ENCODE measurements at regions not wholly inside any gene's neighbourhood (a gene's known extent, or its start where the extent isn't known, plus 50 kb on each side); places are given as distances from the start of the nearest gene placed in this dataset.

GRCh38 chrX:39484159-39485068, 613.3 kb downstream of the BCOR start:
- 42% methylated on average over 10 of the region's 12 CpGs for WGBS (ENCODE audit: low lambda C conversion rate)
- H3K27me3 ChIP-seq (ENCODE audit: insufficient read depth): peaks cover 32% of the 10 kb centered on the region; the same call in 1 of the 2 replicates
- H4K20me1 ChIP-seq (ENCODE audit: insufficient read depth): no peaks in the 10 kb centered on the region
- no peaks in the 10 kb centered on the region for H3K36me3 ChIP-seq (replicated peaks in 1 of 2; ENCODE audit: control insufficient read depth in 1 of 2, insufficient read depth in 2 of 2, low read length in 1 of 2)
- no peak overlapping the region for H3K27ac ChIP-seq (ENCODE audit: low read depth in 2 of 2, low read length in 1 of 2)
- no peaks in the 10 kb centered on the region for H3K79me2 ChIP-seq (ENCODE audit: insufficient read depth)
- H3K9me3 ChIP-seq: no peaks in the 10 kb centered on the region
- H3K9me2 ChIP-seq: no peaks in the 10 kb centered on the region
- no peaks in the 10 kb centered on the region for H3F3A ChIP-seq (replicated peaks; ENCODE audit: insufficient read depth)
- peaks cover 0 to 4% of the 10 kb centered on the region in 2 experiments; a peak in 1 of 4 replicates for H3K4me1 ChIP-seq (ENCODE audit: control insufficient read depth in 1 of 2, insufficient read depth in 2 of 2, low read depth in 1 of 2, low read length in 1 of 2)
- no peak overlapping the region for H3K4me2 ChIP-seq
- TF ChIP-seq ELF1 (IDR thresholded peaks at IDR 0.05) (no peak), TEAD4 (IDR thresholded peaks at IDR 0.05; ENCODE audit: borderline replicate concordance, insufficient read depth) (no peak), IRF3 (IDR thresholded peaks at IDR 0.05; ENCODE audit: low read depth, low read length) (no peak), ZBTB33 (IDR thresholded peaks at IDR 0.05; ENCODE audit: borderline replicate concordance, low read depth) (no peak), YY1 (IDR thresholded peaks at IDR 0.05; ENCODE audit: low read depth) (no peak), FOXM1 (IDR thresholded peaks at IDR 0.05; ENCODE audit: low read depth) (no peak)
- ChIA-PET POLR2A (no interaction called here), CTCF (no interaction called here)
- no peak overlapping the region for H3K9ac ChIP-seq
- no peak overlapping the region for H2AFZ ChIP-seq (ENCODE audit: low read depth)
- no peak overlapping the region for H3K4me3 ChIP-seq (ENCODE audit: low read depth in 2 of 2, low read length in 1 of 2)
- no peak for DNase-seq

GRCh38 chrX:39487166-39487968, 610.4 kb downstream of the BCOR start:
- peaks cover 20% of the 10 kb centered on the region; the same call in 1 of the 2 replicates for H3K27me3 ChIP-seq (ENCODE audit: insufficient read depth)
- no peak overlapping the region for H3K4me2 ChIP-seq
- 23% methylated on average over 8 of the region's 8 CpGs for WGBS (ENCODE audit: low lambda C conversion rate)
- H2AFZ ChIP-seq (ENCODE audit: low read depth): no peak overlapping the region
- no peak overlapping the region for H3K9ac ChIP-seq
- no peaks in the 10 kb centered on the region for H3K9me2 ChIP-seq
- no peak overlapping the region for H3K27ac ChIP-seq (ENCODE audit: low read depth in 2 of 2, low read length in 1 of 2)
- DNase-seq: no peak
- H3K79me2 ChIP-seq (ENCODE audit: insufficient read depth): no peaks in the 10 kb centered on the region
- no peak overlapping the region for H3K4me3 ChIP-seq (ENCODE audit: low read depth in 2 of 2, low read length in 1 of 2)
- no peaks in the 10 kb centered on the region for H3K36me3 ChIP-seq (replicated peaks in 1 of 2; ENCODE audit: control insufficient read depth in 1 of 2, insufficient read depth in 2 of 2, low read length in 1 of 2)
- no peaks in the 10 kb centered on the region for H4K20me1 ChIP-seq (ENCODE audit: insufficient read depth)
- H3K4me1 ChIP-seq (ENCODE audit: control insufficient read depth in 1 of 2, insufficient read depth in 2 of 2, low read depth in 1 of 2, low read length in 1 of 2): no peaks in the 10 kb centered on the region; a peak in 1 of 4 replicates
- H3K9me3 ChIP-seq: no peaks in the 10 kb centered on the region
- POLR2A ChIA-PET: no interaction called here
- TF ChIP-seq TAF1 (IDR thresholded peaks at IDR 0.05; ENCODE audit: borderline replicate concordance, low read depth, low read length) (no peak), CHD2 (IDR thresholded peaks at IDR 0.05; ENCODE audit: low read length, partially characterized antibody) (no peak), TEAD4 (IDR thresholded peaks at IDR 0.05; ENCODE audit: borderline replicate concordance, insufficient read depth) (no peak), USF2 (IDR thresholded peaks at IDR 0.05; ENCODE audit: borderline replicate concordance, low read depth, low read length) (no peak), NFIC (IDR thresholded peaks at IDR 0.05; ENCODE audit: borderline replicate concordance) (no peak), GATA2 (CRISPR knock-in tag; IDR thresholded peaks at IDR 0.05) (no peak), EP300 (IDR thresholded peaks at IDR 0.05; ENCODE audit: borderline replicate concordance in 1 of 2, low read depth in 1 of 2, low read length in 1 of 2) (no peak)
- no peaks in the 10 kb centered on the region for H3F3A ChIP-seq (replicated peaks; ENCODE audit: insufficient read depth)
- CTCF ChIA-PET: no interaction called here
